ENCODE measurements at regions not wholly inside any gene's neighbourhood (a gene's known extent, or its start where the extent isn't known, plus 50 kb on each side); places are given as distances from the start of the nearest gene placed in this dataset.
A peak's percentile ranks its signal among the peaks of the same experiment; 100 is the strongest.

GRCh38 chr10:133028956-133029355 lies 58.8 kb upstream of the ADGRA1 start:
- no peak for DNase-seq
- no peaks in the 10 kb centered on the region for H3K4me1 ChIP-seq (ENCODE audit: control insufficient read depth in 1 of 2, insufficient read depth in 2 of 2, low read length in 2 of 2)
- no peaks in the 10 kb centered on the region for H3K9me3 ChIP-seq (ENCODE audit: control insufficient read depth, low read length)
- no peaks in the 10 kb centered on the region for H3K36me3 ChIP-seq (ENCODE audit: control insufficient read depth in 1 of 2, insufficient read depth in 2 of 2, low read length in 1 of 2)
- ATAC-seq (ENCODE audit: low FRiP score) = no peak
- no peaks in the 10 kb centered on the region for H3K27me3 ChIP-seq (ENCODE audit: control insufficient read depth in 1 of 2, insufficient read depth in 2 of 2, low read length in 1 of 2)
- no peak overlapping the region for H3K4me3 ChIP-seq (ENCODE audit: low read length in 2 of 2)
- WGBS, 2 donors = 86 to 89% methylated on average over 15 to 16 of the region's 16 CpGs
- intact Hi-C loops (cut with DNase I) = no loop called here
- H3K27ac ChIP-seq (ENCODE audit: low read depth in 1 of 2, low read length in 2 of 2) = no peak overlapping the region

GRCh38 chr10:133028158-133028557 lies 59.6 kb upstream of the ADGRA1 start:
- ATAC-seq (ENCODE audit: low FRiP score) = no peak
- 64% methylated on average over 1 of the region's 1 CpG for WGBS, 2 donors
- no peaks in the 10 kb centered on the region for H3K9me3 ChIP-seq (ENCODE audit: control insufficient read depth, low read length)
- H3K36me3 ChIP-seq (ENCODE audit: control insufficient read depth in 1 of 2, insufficient read depth in 2 of 2, low read length in 1 of 2) = no peaks in the 10 kb centered on the region
- H3K4me3 ChIP-seq (ENCODE audit: low read length in 2 of 2) = no peak overlapping the region
- intact Hi-C loops (cut with DNase I) = no loop called here
- H3K4me1 ChIP-seq (ENCODE audit: control insufficient read depth in 1 of 2, insufficient read depth in 2 of 2, low read length in 2 of 2) = no peaks in the 10 kb centered on the region
- H3K27me3 ChIP-seq (ENCODE audit: control insufficient read depth in 1 of 2, insufficient read depth in 2 of 2, low read length in 1 of 2) = no peaks in the 10 kb centered on the region
- no peak for DNase-seq
- H3K27ac ChIP-seq (ENCODE audit: low read depth in 1 of 2, low read length in 2 of 2) = no peak overlapping the region

GRCh38 chr10:133027482-133027881 lies 60.2 kb upstream of the ADGRA1 start:
- Histone ChIP-seq H3K27me3 (ENCODE audit: control insufficient read depth in 1 of 2, insufficient read depth in 2 of 2, low read length in 1 of 2) (no peaks in the 10 kb centered on the region), H3K9me3 (ENCODE audit: control insufficient read depth, low read length) (no peaks in the 10 kb centered on the region), H3K27ac (ENCODE audit: low read depth in 1 of 2, low read length in 2 of 2) (no peak overlapping the region), H3K4me3 (ENCODE audit: low read length in 2 of 2) (no peak overlapping the region), H3K4me1 (ENCODE audit: control insufficient read depth in 1 of 2, insufficient read depth in 2 of 2, low read length in 2 of 2) (no peaks in the 10 kb centered on the region), H3K36me3 (ENCODE audit: control insufficient read depth in 1 of 2, insufficient read depth in 2 of 2, low read length in 1 of 2) (no peaks in the 10 kb centered on the region)
- no peak for DNase-seq
- intact Hi-C loops (cut with DNase I) = no loop called here
- WGBS, 2 donors = 57 to 63% methylated on average over 13 of the region's 13 CpGs
- no peak for ATAC-seq (ENCODE audit: low FRiP score)

GRCh38 chr10:133026726-133027395 lies 60.9 kb upstream of the ADGRA1 start:
- intact Hi-C loops (cut with DNase I) = no loop called here
- H3K4me1 ChIP-seq (ENCODE audit: control insufficient read depth in 1 of 2, insufficient read depth in 2 of 2, low read length in 2 of 2) = no peaks in the 10 kb centered on the region
- 86 to 89% methylated on average over 20 to 22 of the region's 22 CpGs for WGBS, 2 donors
- no peak for DNase-seq
- H3K4me3 ChIP-seq (ENCODE audit: low read length in 2 of 2) = no peak overlapping the region
- no peaks in the 10 kb centered on the region for H3K9me3 ChIP-seq (ENCODE audit: control insufficient read depth, low read length)
- no peak for ATAC-seq (ENCODE audit: low FRiP score)
- H3K27ac ChIP-seq (ENCODE audit: low read depth in 1 of 2, low read length in 2 of 2) = no peak overlapping the region
- H3K27me3 ChIP-seq (ENCODE audit: control insufficient read depth in 1 of 2, insufficient read depth in 2 of 2, low read length in 1 of 2) = no peaks in the 10 kb centered on the region
- H3K36me3 ChIP-seq (ENCODE audit: control insufficient read depth in 1 of 2, insufficient read depth in 2 of 2, low read length in 1 of 2) = no peaks in the 10 kb centered on the region

GRCh38 chr10:133026171-133026570 lies 61.6 kb upstream of the ADGRA1 start:
- ATAC-seq (ENCODE audit: low FRiP score) (peak; percentile 6), DNase-seq (no peak)
- Histone ChIP-seq H3K9me3 (ENCODE audit: control insufficient read depth, low read length) (no peaks in the 10 kb centered on the region), H3K27me3 (ENCODE audit: control insufficient read depth in 1 of 2, insufficient read depth in 2 of 2, low read length in 1 of 2) (no peaks in the 10 kb centered on the region), H3K27ac (ENCODE audit: low read depth in 1 of 2, low read length in 2 of 2) (no peak overlapping the region), H3K36me3 (ENCODE audit: control insufficient read depth in 1 of 2, insufficient read depth in 2 of 2, low read length in 1 of 2) (no peaks in the 10 kb centered on the region), H3K4me3 (ENCODE audit: low read length in 2 of 2) (no peak overlapping the region), H3K4me1 (ENCODE audit: control insufficient read depth in 1 of 2, insufficient read depth in 2 of 2, low read length in 2 of 2) (no peaks in the 10 kb centered on the region)
- intact Hi-C loops (cut with DNase I) = no loop called here
- 86 to 89% methylated on average over 10 of the region's 10 CpGs for WGBS, 2 donors

- Histone ChIP-seq H3K9me3 (ENCODE audit: control insufficient read depth, low read length) (no peaks in the 10 kb centered on the region), H3K27ac (ENCODE audit: low read depth in 1 of 2, low read length in 2 of 2) (no peak overlapping the region), H3K4me1 (ENCODE audit: control insufficient read depth in 1 of 2, insufficient read depth in 2 of 2, low read length in 2 of 2) (no peaks in the 10 kb centered on the region), H3K36me3 (ENCODE audit: control insufficient read depth in 1 of 2, insufficient read depth in 2 of 2, low read length in 1 of 2) (no peaks in the 10 kb centered on the region), H3K4me3 (ENCODE audit: low read length in 2 of 2) (no peak overlapping the region), H3K27me3 (ENCODE audit: control insufficient read depth in 1 of 2, insufficient read depth in 2 of 2, low read length in 1 of 2) (no peaks in the 10 kb centered on the region)
- 85 to 90% methylated on average over 12 to 13 of the region's 13 CpGs for WGBS, 2 donors
- ATAC-seq (ENCODE audit: low FRiP score) (no peak), DNase-seq (no peak)
- intact Hi-C loops (cut with DNase I) = no loop called here
Observed at GRCh38 chr10:133025558-133026090, 62.1 kb upstream of the ADGRA1 start.

- no peaks in the 10 kb centered on the region for H3K4me1 ChIP-seq (ENCODE audit: control insufficient read depth in 1 of 2, insufficient read depth in 2 of 2, low read length in 2 of 2)
- 41 to 44% methylated on average over 34 of the region's 34 CpGs for WGBS, 2 donors
- H3K36me3 ChIP-seq (ENCODE audit: control insufficient read depth in 1 of 2, insufficient read depth in 2 of 2, low read length in 1 of 2) = no peaks in the 10 kb centered on the region
- intact Hi-C loops (cut with DNase I) = no loop called here
- ATAC-seq (ENCODE audit: low FRiP score) = no peak
- H3K27me3 ChIP-seq (ENCODE audit: control insufficient read depth in 1 of 2, insufficient read depth in 2 of 2, low read length in 1 of 2) = no peaks in the 10 kb centered on the region
- H3K4me3 ChIP-seq (ENCODE audit: low read length in 2 of 2) = no peak overlapping the region
- H3K27ac ChIP-seq (ENCODE audit: low read depth in 1 of 2, low read length in 2 of 2) = no peak overlapping the region
- DNase-seq = no peak
- no peaks in the 10 kb centered on the region for H3K9me3 ChIP-seq (ENCODE audit: control insufficient read depth, low read length)
Observed at GRCh38 chr10:133024704-133025557, 62.8 kb upstream of the ADGRA1 start.

GRCh38 chr10:133023216-133023843 lies 64.4 kb upstream of the ADGRA1 start:
- H3K27me3 ChIP-seq (ENCODE audit: control insufficient read depth in 1 of 2, insufficient read depth in 2 of 2, low read length in 1 of 2) = no peaks in the 10 kb centered on the region
- ATAC-seq (ENCODE audit: low FRiP score) = no peak
- WGBS, 2 donors = 95% methylated on average over 31 of the region's 31 CpGs

More at GRCh38 chr10:133023216-133023843, 64.4 kb upstream of the ADGRA1 start:
- no peaks in the 10 kb centered on the region for H3K9me3 ChIP-seq (ENCODE audit: control insufficient read depth, low read length)
- H3K4me1 ChIP-seq (ENCODE audit: control insufficient read depth in 1 of 2, insufficient read depth in 2 of 2, low read length in 2 of 2) = no peaks in the 10 kb centered on the region
- H3K36me3 ChIP-seq (ENCODE audit: control insufficient read depth in 1 of 2, insufficient read depth in 2 of 2, low read length in 1 of 2) = no peaks in the 10 kb centered on the region
- intact Hi-C loops (cut with DNase I) = no loop called here
- no peak overlapping the region for H3K27ac ChIP-seq (ENCODE audit: low read depth in 1 of 2, low read length in 2 of 2)
- DNase-seq = peak in 1 of 2 donors; percentile 40
- H3K4me3 ChIP-seq (ENCODE audit: low read length in 2 of 2) = no peak overlapping the region

All from aorta (tissue), 5 donors.